ENCODE measurements at regions not wholly inside any gene's neighbourhood (a gene's known extent, or its start where the extent isn't known, plus 50 kb on each side); places are given as distances from the start of the nearest gene placed in this dataset.
"Not testable (repeated sequence)": the region's sequence is repeated elsewhere in the genome, so short reads cannot be mapped to it uniquely, and the experiment has no call there.

GRCh38 chr4:173761938-173762337 is 231.9 kb upstream of the HAND2 start:
- DNase-seq (ENCODE audit: low read depth): no peak

- no peak for DNase-seq (ENCODE audit: low read depth)
Observed at GRCh38 chr4:173761236-173761635, 231.2 kb upstream of the HAND2 start.

- no peak for DNase-seq (ENCODE audit: low read depth)
Observed at GRCh38 chr4:173758132-173758531, 228.1 kb upstream of the HAND2 start.

- no peak for DNase-seq (ENCODE audit: low read depth)
Observed at GRCh38 chr4:173753408-173753807, 223.4 kb upstream of the HAND2 start.

- peak; percentile 37 for DNase-seq (ENCODE audit: low read depth)
Observed at GRCh38 chr4:173752610-173753230, 222.7 kb upstream of the HAND2 start.

- peak; percentile 10 for DNase-seq (ENCODE audit: low read depth)
Observed at GRCh38 chr4:173748353-173748752, 218.3 kb upstream of the HAND2 start.

GRCh38 chr4:173747537-173748257 is 217.7 kb upstream of the HAND2 start:
- DNase-seq (ENCODE audit: low read depth): no peak

- no peak for DNase-seq (ENCODE audit: low read depth)
Observed at GRCh38 chr4:173746424-173746823, 216.4 kb upstream of the HAND2 start.

GRCh38 chr4:173745765-173746164 is 215.7 kb upstream of the HAND2 start:
- DNase-seq (ENCODE audit: low read depth): no peak

- no peak for DNase-seq (ENCODE audit: low read depth)
Observed at GRCh38 chr4:173736840-173737239, 206.8 kb upstream of the HAND2 start.

- no peak for DNase-seq (ENCODE audit: low read depth)
Observed at GRCh38 chr4:173735585-173735984, 205.6 kb upstream of the HAND2 start.

GRCh38 chr4:173735049-173735448 is 205.0 kb upstream of the HAND2 start:
- DNase-seq (ENCODE audit: low read depth): no peak

GRCh38 chr4:173731257-173731656 is 201.2 kb upstream of the HAND2 start:
- no peak for DNase-seq (ENCODE audit: low read depth)

- no peak for DNase-seq (ENCODE audit: low read depth)
Observed at GRCh38 chr4:173722075-173722474, 192.0 kb upstream of the HAND2 start.

- not testable (repeated sequence) for DNase-seq (ENCODE audit: low read depth)
Observed at GRCh38 chr4:173718504-173718903, 188.5 kb upstream of the HAND2 start.

- no peak for DNase-seq (ENCODE audit: low read depth)
Observed at GRCh38 chr4:173717581-173717980, 187.6 kb upstream of the HAND2 start.

- DNase-seq (ENCODE audit: low read depth): no peak
Observed at GRCh38 chr4:173714456-173714855, 184.4 kb upstream of the HAND2 start.

GRCh38 chr4:173713026-173713425 is 183.0 kb upstream of the HAND2 start:
- DNase-seq (ENCODE audit: low read depth): no peak

GRCh38 chr4:173707658-173708419 is 177.8 kb upstream of the HAND2 start:
- DNase-seq (ENCODE audit: low read depth): no peak

GRCh38 chr4:173704201-173704600 is 174.2 kb upstream of the HAND2 start:
- no peak for DNase-seq (ENCODE audit: low read depth)

GRCh38 chr4:173703021-173703420 is 173.0 kb upstream of the HAND2 start:
- DNase-seq (ENCODE audit: low read depth): no peak

- DNase-seq (ENCODE audit: low read depth): no peak
Observed at GRCh38 chr4:173700650-173701049, 170.6 kb upstream of the HAND2 start.

GRCh38 chr4:173699841-173700475 is 169.9 kb upstream of the HAND2 start:
- DNase-seq (ENCODE audit: low read depth): no peak
